SK-N-SH (cell line): ENCODE measurements at regions not wholly inside any gene's neighbourhood (a gene's known extent, or its start where the extent isn't known, plus 50 kb on each side); places are given as distances from the start of the nearest gene placed in this dataset.
A peak's percentile ranks its signal among the peaks of the same experiment; 100 is the strongest.

Source experiments
- CTCF ChIA-PET: fragments of 300-600, 350-600 bp; formaldehyde crosslinking; extraction: SDS; loops from one replicate; lab custom pipeline; 2021; lab: Yijun Ruan, JAX
- POLR2A ChIA-PET: fragments of 350-600 bp; sonication (Branson Sonifier 250); formaldehyde crosslinking; extraction: SDS; loops from one replicate; lab custom pipeline; 2020; ENCODE audit warnings: antibody characterized with exemption, inconsistent platforms; lab: Yijun Ruan, JAX
- DNase-seq: peaks from one replicate; pipeline ENCODE4 v3.0.0; 2012
- H2AFZ ChIP-seq: fragments of 200-600 bp; sonication (generic); 2 replicates; pipeline ENCODE4 v1.8.1; 2016; ENCODE audit warnings: antibody characterized with exemption, mild to moderate bottlenecking, low read depth
- H3F3A ChIP-seq: fragments of 200-600 bp; sonication (generic); replicated peaks from 2 replicates; pipeline ENCODE3; 2016; ENCODE audit warnings: antibody characterized with exemption, mild to moderate bottlenecking; ENCODE audit not compliant: insufficient read depth
- H3K27ac ChIP-seq, 2 experiments: fragments of 200-500 bp in 1 of 2; fragments of 200-600 bp in 1 of 2; sonication (Bioruptor generic) in 1 of 2; sonication (generic), shearing (Covaris generic) in 1 of 2; 2 replicates each; pipeline versions ENCODE4 v1.5.1 to v1.6.1; 2014 to 2016; ENCODE audit warnings: low read depth in 2 of 2, inconsistent platforms in 1 of 2, low read length in 1 of 2, mild to moderate bottlenecking in 1 of 2, mixed read lengths in 1 of 2
- H3K27me3 ChIP-seq: fragments of 200-600 bp; sonication (generic), shearing (Covaris generic); 2 replicates; pipeline ENCODE4 v1.6.1; 2016; ENCODE audit warnings: mixed run types; ENCODE audit not compliant: insufficient read depth
- H3K36me3 ChIP-seq, 2 experiments: fragments of 200-500 bp in 1 of 2; fragments of 200-600 bp in 1 of 2; sonication (Bioruptor generic) in 1 of 2; sonication (generic) in 1 of 2; replicated peaks in 1 of 2; 2 replicates each; pipeline versions ENCODE3 to v1.5.1; 2014 to 2016; ENCODE audit warnings: low read length in 1 of 2, mild to moderate bottlenecking in 1 of 2; ENCODE audit not compliant: insufficient read depth in 2 of 2, control insufficient read depth in 1 of 2
- H3K4me1 ChIP-seq, 2 experiments: fragments of 200-500 bp in 1 of 2; fragments of 200-600 bp in 1 of 2; sonication (Bioruptor generic) in 1 of 2; sonication (generic), shearing (Covaris generic) in 1 of 2; 2 replicates each; pipeline versions ENCODE4 v1.5.1 to v1.6.1; 2014 to 2016; ENCODE audit warnings: low read depth in 1 of 2, low read length in 1 of 2, mixed run types in 1 of 2; ENCODE audit not compliant: insufficient read depth in 2 of 2, control insufficient read depth in 1 of 2
- H3K4me2 ChIP-seq: fragments of 200-600 bp; sonication (generic), shearing (Covaris generic); 2 replicates; pipeline ENCODE4 v1.6.1; 2017; ENCODE audit warnings: mixed run types
- H3K4me3 ChIP-seq, 2 experiments: fragments of 200-500 bp in 1 of 2; fragments of 200-600 bp in 1 of 2; sonication (Bioruptor generic) in 1 of 2; sonication (generic), shearing (Covaris generic) in 1 of 2; 2 replicates each; pipeline versions ENCODE4 v1.5.1 to v1.8.1; 2014 to 2016; ENCODE audit warnings: low read depth in 2 of 2, inconsistent platforms in 1 of 2, low read length in 1 of 2, mild to moderate bottlenecking in 1 of 2, mixed read lengths in 1 of 2, moderate library complexity in 1 of 2
- H3K79me2 ChIP-seq: fragments of 200-600 bp; sonication (generic); 2 replicates; pipeline ENCODE4 v1.8.1; 2017; ENCODE audit warnings: mild to moderate bottlenecking; ENCODE audit not compliant: insufficient read depth
- H3K9ac ChIP-seq: fragments of 200-600 bp; sonication (generic); 2 replicates; pipeline ENCODE4 v1.6.1; 2017; ENCODE audit warnings: mixed run types
- H3K9me2 ChIP-seq: fragments of 200-600 bp; sonication (generic); 2 replicates; pipeline ENCODE4 v1.6.1; 2017; ENCODE audit warnings: mixed run types
- H3K9me3 ChIP-seq: fragments of 200-600 bp; sonication (generic); 2 replicates; pipeline ENCODE4 v1.6.1; 2017; ENCODE audit warnings: mixed run types, mild to moderate bottlenecking, moderate library complexity
- H4K20me1 ChIP-seq: fragments of 200-600 bp; sonication (generic); 2 replicates; pipeline ENCODE4 v1.6.1; 2017; ENCODE audit warnings: mild to moderate bottlenecking, mixed run types; ENCODE audit not compliant: insufficient read depth
- ELF1 ChIP-seq: IDR thresholded peaks from 2 replicates; pipeline ENCODE4 v1.4.0; 2012
- EP300 ChIP-seq, 2 experiments: IDR thresholded peaks; 2 replicates each; pipeline versions ENCODE4 v1.4.0 to v1.6.1; 2012; ENCODE audit warnings: borderline replicate concordance in 1 of 2, low read depth in 1 of 2, low read length in 1 of 2
- EZH2phosphoT487 ChIP-seq: fragments of 200-600 bp; sonication (generic); IDR thresholded peaks from 2 replicates; pipeline ENCODE4 v1.6.1; 2017; ENCODE audit warnings: low read depth, mixed run types, mild to moderate bottlenecking, antibody characterized with exemption, moderate library complexity, borderline replicate concordance
- FOSL2 ChIP-seq: IDR thresholded peaks from 2 replicates; pipeline ENCODE4 v1.4.0; 2012; ENCODE audit warnings: low read depth, mild to moderate bottlenecking, moderate library complexity, borderline replicate concordance
- GATA2 ChIP-seq: sonication (generic); formaldehyde crosslinking; IDR thresholded peaks from 2 replicates; pipeline ENCODE4 v1.5.0; 2020; ENCODE audit warnings: mild to moderate bottlenecking, missing genetic modification reagents
- MXI1 ChIP-seq: IDR thresholded peaks from 2 replicates; pipeline ENCODE4 v1.6.1; 2012; ENCODE audit warnings: mild to moderate bottlenecking, low read depth, low read length, improper control_type of control experiment
- NFIC ChIP-seq: IDR thresholded peaks from 2 replicates; pipeline ENCODE4 v1.4.0; 2012; ENCODE audit warnings: borderline replicate concordance
- RCOR1 ChIP-seq: fragments of 150-350 bp; IDR thresholded peaks from 2 replicates; pipeline ENCODE4 v1.6.1; 2017; ENCODE audit warnings: antibody characterized with exemption, low read length
- RFX5 ChIP-seq: IDR thresholded peaks from 2 replicates; pipeline ENCODE4 v1.6.1; 2012; ENCODE audit warnings: mild to moderate bottlenecking, improper control_type of control experiment, low read length
- YY1 ChIP-seq: IDR thresholded peaks from 2 replicates; pipeline ENCODE4 v1.4.0; 2012; ENCODE audit warnings: low read depth, mild to moderate bottlenecking
- WGBS: methylation state at CpG from one replicate; pipeline ENCODE4 v1.1.6; 2017; ENCODE audit warnings: low lambda C conversion rate; 5-methylcytosine and 5-hydroxymethylcytosine counted together
- TF ChIP-seq, protein P1 (sequence below): fragments of 150-350 bp; IDR thresholded peaks from 2 replicates; pipeline ENCODE4 v1.6.1; 2016; ENCODE audit warnings: mild to moderate bottlenecking, low read depth, low read length
- TF ChIP-seq, protein P2 (sequence below): IDR thresholded peaks from 2 replicates; pipeline ENCODE4 v1.6.1; 2012; ENCODE audit warnings: mild to moderate bottlenecking, low read depth, low read length, moderate library complexity
- TF ChIP-seq, protein P3 (sequence below): IDR thresholded peaks from 2 replicates; pipeline ENCODE4 v1.4.0; 2012; ENCODE audit warnings: low read depth, borderline replicate concordance
- TF ChIP-seq, protein P4 (sequence below): IDR thresholded peaks from 2 replicates; pipeline ENCODE4 v1.4.0; 2012; ENCODE audit warnings: low read depth

DNA sequence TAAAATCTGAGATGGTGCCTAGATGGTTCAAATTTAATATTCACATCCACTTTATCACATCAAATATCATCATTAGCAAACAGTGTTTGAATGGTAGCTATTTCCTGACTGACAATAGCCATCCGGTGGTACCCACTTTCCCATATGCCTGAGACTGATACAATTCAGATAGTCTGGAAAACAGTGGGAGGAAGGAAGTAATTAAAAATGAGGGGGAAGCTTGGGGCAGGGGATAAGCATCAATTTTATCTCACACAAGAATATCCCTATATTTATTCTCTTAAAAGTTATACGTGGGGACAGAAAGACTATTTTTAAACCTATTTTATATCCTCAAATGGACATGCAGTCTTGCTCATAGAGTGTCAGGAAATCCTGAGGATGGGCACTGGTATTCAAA, 122.5 kb upstream of the GAP43 start:
- no peaks in the 10 kb centered on the region for H3K9me2 ChIP-seq
- no peaks in the 10 kb centered on the region; a peak in 2 of 4 replicates for H3K4me1 ChIP-seq
- 9% methylated on average over 2 of the region's 2 CpGs for WGBS
- CTCF ChIA-PET = interaction anchor here (1.2 kb wide), 1 partner anchor 284 kb away, joined by 5 read pairs; no protein-coding TSS in a partner anchor
- no peak overlapping the region for H3K9ac ChIP-seq
- no peak overlapping the region for H3K4me3 ChIP-seq
- H3K27me3 ChIP-seq = no peaks in the 10 kb centered on the region
- H3F3A ChIP-seq = no peaks in the 10 kb centered on the region
- peak overlapping the region in 1 of 2 experiments; percentile 58; a peak in 1 of 4 replicates for H3K27ac ChIP-seq
- TF ChIP-seq EP300 (IDR thresholded peaks at IDR 0.05; ENCODE audit: borderline replicate concordance in 1 of 2, low read depth in 1 of 2, low read length in 1 of 2) (peak in 1 of 2 experiments; percentile 20; a peak in 1 of 4 replicates), RFX5 (no peak), RCOR1 (0 out of 2 replicates have a peak, but pooled peaks have one; percentile 27), NFIC (no peak), MXI1 (no peak), FOSL2 (no peak), YY1 (no peak), GATA2 (no peak), EZH2phosphoT487 (no peak), ELF1 (no peak)
- TF ChIP-seq, protein P1, sequence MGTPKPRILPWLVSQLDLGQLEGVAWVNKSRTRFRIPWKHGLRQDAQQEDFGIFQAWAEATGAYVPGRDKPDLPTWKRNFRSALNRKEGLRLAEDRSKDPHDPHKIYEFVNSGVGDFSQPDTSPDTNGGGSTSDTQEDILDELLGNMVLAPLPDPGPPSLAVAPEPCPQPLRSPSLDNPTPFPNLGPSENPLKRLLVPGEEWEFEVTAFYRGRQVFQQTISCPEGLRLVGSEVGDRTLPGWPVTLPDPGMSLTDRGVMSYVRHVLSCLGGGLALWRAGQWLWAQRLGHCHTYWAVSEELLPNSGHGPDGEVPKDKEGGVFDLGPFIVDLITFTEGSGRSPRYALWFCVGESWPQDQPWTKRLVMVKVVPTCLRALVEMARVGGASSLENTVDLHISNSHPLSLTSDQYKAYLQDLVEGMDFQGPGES = no peak
- TF ChIP-seq, protein P2, sequence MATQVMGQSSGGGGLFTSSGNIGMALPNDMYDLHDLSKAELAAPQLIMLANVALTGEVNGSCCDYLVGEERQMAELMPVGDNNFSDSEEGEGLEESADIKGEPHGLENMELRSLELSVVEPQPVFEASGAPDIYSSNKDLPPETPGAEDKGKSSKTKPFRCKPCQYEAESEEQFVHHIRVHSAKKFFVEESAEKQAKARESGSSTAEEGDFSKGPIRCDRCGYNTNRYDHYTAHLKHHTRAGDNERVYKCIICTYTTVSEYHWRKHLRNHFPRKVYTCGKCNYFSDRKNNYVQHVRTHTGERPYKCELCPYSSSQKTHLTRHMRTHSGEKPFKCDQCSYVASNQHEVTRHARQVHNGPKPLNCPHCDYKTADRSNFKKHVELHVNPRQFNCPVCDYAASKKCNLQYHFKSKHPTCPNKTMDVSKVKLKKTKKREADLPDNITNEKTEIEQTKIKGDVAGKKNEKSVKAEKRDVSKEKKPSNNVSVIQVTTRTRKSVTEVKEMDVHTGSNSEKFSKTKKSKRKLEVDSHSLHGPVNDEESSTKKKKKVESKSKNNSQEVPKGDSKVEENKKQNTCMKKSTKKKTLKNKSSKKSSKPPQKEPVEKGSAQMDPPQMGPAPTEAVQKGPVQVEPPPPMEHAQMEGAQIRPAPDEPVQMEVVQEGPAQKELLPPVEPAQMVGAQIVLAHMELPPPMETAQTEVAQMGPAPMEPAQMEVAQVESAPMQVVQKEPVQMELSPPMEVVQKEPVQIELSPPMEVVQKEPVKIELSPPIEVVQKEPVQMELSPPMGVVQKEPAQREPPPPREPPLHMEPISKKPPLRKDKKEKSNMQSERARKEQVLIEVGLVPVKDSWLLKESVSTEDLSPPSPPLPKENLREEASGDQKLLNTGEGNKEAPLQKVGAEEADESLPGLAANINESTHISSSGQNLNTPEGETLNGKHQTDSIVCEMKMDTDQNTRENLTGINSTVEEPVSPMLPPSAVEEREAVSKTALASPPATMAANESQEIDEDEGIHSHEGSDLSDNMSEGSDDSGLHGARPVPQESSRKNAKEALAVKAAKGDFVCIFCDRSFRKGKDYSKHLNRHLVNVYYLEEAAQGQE = no peak
- TF ChIP-seq, protein P3, sequence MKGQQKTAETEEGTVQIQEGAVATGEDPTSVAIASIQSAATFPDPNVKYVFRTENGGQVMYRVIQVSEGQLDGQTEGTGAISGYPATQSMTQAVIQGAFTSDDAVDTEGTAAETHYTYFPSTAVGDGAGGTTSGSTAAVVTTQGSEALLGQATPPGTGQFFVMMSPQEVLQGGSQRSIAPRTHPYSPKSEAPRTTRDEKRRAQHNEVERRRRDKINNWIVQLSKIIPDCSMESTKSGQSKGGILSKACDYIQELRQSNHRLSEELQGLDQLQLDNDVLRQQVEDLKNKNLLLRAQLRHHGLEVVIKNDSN = no peak
- TF ChIP-seq, protein P4, sequence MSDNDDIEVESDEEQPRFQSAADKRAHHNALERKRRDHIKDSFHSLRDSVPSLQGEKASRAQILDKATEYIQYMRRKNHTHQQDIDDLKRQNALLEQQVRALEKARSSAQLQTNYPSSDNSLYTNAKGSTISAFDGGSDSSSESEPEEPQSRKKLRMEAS = no peak
- TF ChIP-seq, all 33 proteins: peak for 2
- Histone ChIP-seq H4K20me1 (no peaks in the 10 kb centered on the region), H3K9me3 (no peaks in the 10 kb centered on the region), H3K79me2 (no peaks in the 10 kb centered on the region), H3K36me3 (no peaks in the 10 kb centered on the region), H2AFZ (no peak overlapping the region), H3K4me2 (no peak overlapping the region)
- POLR2A ChIA-PET = no interaction called here
- DNase-seq = peak; percentile 4
